Adipocyte (in vitro differentiated cells): ENCODE measurements at regions not wholly inside any gene's neighbourhood (a gene's known extent, or its start where the extent isn't known, plus 50 kb on each side); places are given as distances from the start of the nearest gene placed in this dataset.

Source experiments
- DNase-seq: peaks from one replicate; pipeline ENCODE4 v3.0.0-alpha.2; 2015; ENCODE audit warnings: low read depth
- H3K27me3 ChIP-seq: replicated peaks from 2 replicates; pipeline ENCODE4 v1.7.0; 2013; ENCODE audit warnings: mild to moderate bottlenecking, low read length, moderate library complexity; ENCODE audit not compliant: control insufficient read depth, insufficient read depth
- H3K36me3 ChIP-seq: 2 replicates; pipeline ENCODE4 v1.7.0; 2013; ENCODE audit warnings: low read length, mild to moderate bottlenecking, moderate library complexity; ENCODE audit not compliant: control insufficient read depth, insufficient read depth, severe bottlenecking
- H3K4me1 ChIP-seq: 2 replicates; pipeline ENCODE4 v1.7.0; 2013; ENCODE audit warnings: mild to moderate bottlenecking, low read length, moderate library complexity; ENCODE audit not compliant: control insufficient read depth, insufficient read depth
- H3K4me3 ChIP-seq: 2 replicates; pipeline ENCODE4 v1.7.0; 2013; ENCODE audit warnings: mild to moderate bottlenecking, low read length, moderate library complexity
- H3K9ac ChIP-seq: 2 replicates; pipeline ENCODE4 v1.7.0; 2013; ENCODE audit warnings: mild to moderate bottlenecking, low read length, moderate library complexity
- H3K9me3 ChIP-seq: 2 replicates; pipeline ENCODE4 v1.7.0; 2013; ENCODE audit warnings: mild to moderate bottlenecking, low read length, moderate library complexity; ENCODE audit not compliant: control insufficient read depth

- H3K4me3 ChIP-seq: no peak overlapping the region
- no peak for DNase-seq
- H3K36me3 ChIP-seq: no peaks in the 10 kb centered on the region
- no peaks in the 10 kb centered on the region for H3K4me1 ChIP-seq
- no peaks in the 10 kb centered on the region for H3K9me3 ChIP-seq
- no peaks in the 10 kb centered on the region for H3K27me3 ChIP-seq
- H3K9ac ChIP-seq: no peak overlapping the region
These were observed 470.4 kb downstream of the GALC start for GRCh38 chr14:87522575-87522974.

DNA sequence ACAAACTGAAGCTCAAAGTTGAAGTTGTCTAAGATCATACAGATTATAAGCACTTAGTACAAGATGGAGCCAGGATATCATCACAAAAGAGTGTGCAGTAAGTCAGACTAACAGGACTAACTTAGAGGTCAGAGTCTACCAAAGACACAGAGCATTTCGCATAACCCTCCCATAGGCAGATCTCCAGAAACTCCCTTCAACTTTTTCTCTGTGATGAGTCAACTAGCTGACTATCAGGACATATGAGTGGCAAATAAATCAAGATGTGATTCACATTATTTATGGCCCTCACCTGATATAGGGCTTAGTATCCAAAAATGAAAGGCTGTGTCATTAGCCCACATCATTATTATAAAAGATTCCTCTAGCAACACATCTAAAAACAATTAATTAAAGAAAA is 484.6 kb downstream of the GALC start:
- no peak for DNase-seq
- Histone ChIP-seq H3K36me3 (no peaks in the 10 kb centered on the region), H3K4me3 (no peak overlapping the region), H3K9ac (no peak overlapping the region), H3K9me3 (no peaks in the 10 kb centered on the region), H3K4me1 (no peaks in the 10 kb centered on the region), H3K27me3 (no peaks in the 10 kb centered on the region)

DNA sequence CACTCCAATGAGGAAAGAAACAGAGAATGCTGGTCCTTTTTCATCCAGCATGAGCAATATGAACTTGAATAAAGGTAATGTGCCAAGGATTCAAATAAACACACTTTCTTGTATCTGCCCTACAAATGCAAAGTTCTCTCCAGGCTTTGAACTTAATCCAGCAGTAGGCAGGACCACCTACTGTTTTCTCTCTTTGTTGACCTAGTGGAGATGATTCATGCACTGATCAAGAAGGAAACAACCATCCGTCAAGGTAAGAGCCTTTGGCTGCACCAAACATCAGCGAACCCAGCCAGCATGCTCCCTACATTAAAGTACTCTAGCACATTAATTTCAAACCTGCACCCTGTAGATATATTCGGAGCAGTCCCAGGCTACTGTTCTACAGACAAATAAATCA is 489.3 kb downstream of the GALC start:
- Histone ChIP-seq H3K9ac (no peak overlapping the region), H3K4me3 (no peak overlapping the region), H3K9me3 (no peaks in the 10 kb centered on the region), H3K27me3 (no peaks in the 10 kb centered on the region), H3K36me3 (no peaks in the 10 kb centered on the region), H3K4me1 (no peaks in the 10 kb centered on the region)
- no peak for DNase-seq

- no peak overlapping the region for H3K4me3 ChIP-seq
- no peaks in the 10 kb centered on the region for H3K4me1 ChIP-seq
- H3K9ac ChIP-seq: no peak overlapping the region
- no peaks in the 10 kb centered on the region for H3K27me3 ChIP-seq
- no peak for DNase-seq
- H3K36me3 ChIP-seq: no peaks in the 10 kb centered on the region
- no peaks in the 10 kb centered on the region for H3K9me3 ChIP-seq
These were observed 495.7 kb downstream of the GALC start for GRCh38 chr14:87497301-87497700.

DNA sequence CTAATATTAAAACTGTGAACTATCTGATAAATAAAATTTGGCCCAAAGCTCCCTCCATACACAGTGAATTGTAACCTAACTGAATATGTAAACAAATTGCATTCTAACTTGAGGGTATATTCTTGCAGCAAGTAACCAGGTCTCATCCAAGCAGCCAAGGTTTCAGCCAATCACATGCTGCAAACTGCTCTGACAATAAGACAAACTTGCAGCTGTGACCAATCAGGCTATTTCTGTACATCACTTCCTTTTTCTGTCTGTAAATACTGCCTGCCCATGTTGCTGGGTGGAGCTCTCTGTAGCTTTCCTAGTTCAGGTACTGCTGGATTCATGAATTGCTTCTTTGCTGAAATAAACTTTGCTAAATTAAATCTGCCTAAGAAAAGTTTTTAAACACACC is 499.0 kb downstream of the GALC start:
- no peak overlapping the region for H3K9ac ChIP-seq
- DNase-seq: no peak
- H3K36me3 ChIP-seq: no peaks in the 10 kb centered on the region
- H3K9me3 ChIP-seq: no peaks in the 10 kb centered on the region
- no peaks in the 10 kb centered on the region for H3K4me1 ChIP-seq
- H3K4me3 ChIP-seq: no peak overlapping the region
- no peaks in the 10 kb centered on the region for H3K27me3 ChIP-seq

- H3K27me3 ChIP-seq: no peaks in the 10 kb centered on the region
- H3K4me1 ChIP-seq: no peaks in the 10 kb centered on the region
- DNase-seq: no peak
- H3K9ac ChIP-seq: no peak overlapping the region
- H3K4me3 ChIP-seq: no peak overlapping the region
- no peaks in the 10 kb centered on the region for H3K36me3 ChIP-seq
- H3K9me3 ChIP-seq: no peaks in the 10 kb centered on the region
These were observed 500.4 kb downstream of the GALC start for GRCh38 chr14:87492561-87492960.

- H3K4me3 ChIP-seq: no peak overlapping the region
- no peak for DNase-seq
- H3K9ac ChIP-seq: no peak overlapping the region
- no peaks in the 10 kb centered on the region for H3K27me3 ChIP-seq
- no peaks in the 10 kb centered on the region for H3K9me3 ChIP-seq
- H3K36me3 ChIP-seq: no peaks in the 10 kb centered on the region
- no peaks in the 10 kb centered on the region for H3K4me1 ChIP-seq
These were observed 501.2 kb downstream of the GALC start for GRCh38 chr14:87491816-87492215.

GRCh38 chr14:87489196-87489819 is 503.7 kb downstream of the GALC start:
- Histone ChIP-seq H3K4me1 (no peaks in the 10 kb centered on the region), H3K9ac (no peak overlapping the region), H3K27me3 (no peaks in the 10 kb centered on the region), H3K4me3 (no peak overlapping the region), H3K9me3 (no peaks in the 10 kb centered on the region), H3K36me3 (no peaks in the 10 kb centered on the region)
- no peak for DNase-seq

DNA sequence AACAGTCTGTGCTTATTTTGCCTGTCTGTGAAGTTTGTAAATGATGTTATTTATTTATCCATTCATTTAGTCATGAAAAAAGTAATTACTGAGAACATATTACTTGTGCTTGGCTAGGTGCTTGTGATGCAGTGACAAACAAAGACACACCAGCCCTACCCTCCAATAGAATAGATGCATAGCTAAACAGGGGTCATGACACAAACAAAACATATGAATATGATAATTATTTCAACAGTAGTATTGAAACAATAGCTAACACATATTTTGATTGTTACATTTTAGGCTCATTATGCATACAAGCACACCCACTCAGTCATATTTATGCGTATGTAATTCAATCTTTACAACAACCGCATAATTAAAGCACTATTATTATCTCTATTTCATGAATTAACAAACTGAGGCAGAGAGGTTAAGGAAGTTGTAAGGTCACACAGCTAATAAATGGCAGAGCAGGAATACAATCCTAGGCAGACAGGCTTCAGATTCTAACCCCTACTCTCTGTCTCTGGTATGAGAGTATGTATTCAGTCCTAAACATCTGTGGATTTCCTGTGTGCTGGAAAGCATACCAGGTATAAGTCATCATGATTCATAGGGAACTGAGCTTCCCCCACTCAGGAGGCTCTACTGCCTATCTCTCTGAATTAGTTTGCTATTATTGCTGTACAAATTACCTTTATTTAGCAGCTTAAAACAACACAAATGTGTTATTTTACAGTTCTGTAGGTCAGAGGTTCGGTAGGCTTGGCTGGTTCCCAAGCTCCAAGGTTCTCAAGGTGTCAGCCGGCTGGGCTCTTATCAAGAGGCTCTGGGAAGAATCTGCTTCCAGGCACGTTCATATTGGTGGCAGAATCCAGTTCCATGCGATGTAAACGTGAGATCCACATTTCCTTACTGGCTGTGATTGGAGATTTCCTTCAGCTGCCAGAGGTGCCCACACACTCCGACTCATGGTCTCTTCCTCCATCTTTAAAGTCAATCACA is 509.4 kb downstream of the GALC start:
- no peaks in the 10 kb centered on the region for H3K27me3 ChIP-seq
- no peak for DNase-seq
- H3K4me3 ChIP-seq: no peak overlapping the region
- H3K4me1 ChIP-seq: no peaks in the 10 kb centered on the region
- no peaks in the 10 kb centered on the region for H3K9me3 ChIP-seq
- H3K9ac ChIP-seq: no peak overlapping the region
- H3K36me3 ChIP-seq: no peaks in the 10 kb centered on the region

- no peak for DNase-seq
These were observed 524.5 kb downstream of the GALC start for GRCh38 chr14:87468531-87468930.

DNA sequence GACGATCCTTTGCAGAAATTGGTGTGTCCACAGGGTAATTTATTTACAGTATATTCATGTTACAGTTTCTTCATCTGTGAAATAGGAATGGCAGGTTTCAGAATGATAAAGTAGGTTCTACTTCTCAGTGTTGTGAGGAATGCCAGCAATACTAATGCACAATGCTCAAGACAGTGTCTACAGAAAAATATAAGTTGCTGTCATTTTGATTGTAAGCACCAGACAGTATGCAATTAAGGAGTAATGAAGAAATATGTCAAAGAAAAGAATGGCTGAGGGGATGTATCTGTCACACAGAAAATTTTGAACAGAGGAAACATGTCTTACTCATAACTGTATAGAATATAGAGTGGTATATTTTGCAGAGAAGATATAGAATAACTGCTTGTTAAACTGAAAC is 525.4 kb downstream of the GALC start:
- no peak overlapping the region for H3K4me3 ChIP-seq
- H3K27me3 ChIP-seq: no peaks in the 10 kb centered on the region
- no peak for DNase-seq
- no peaks in the 10 kb centered on the region for H3K9me3 ChIP-seq
- H3K9ac ChIP-seq: no peak overlapping the region
- H3K4me1 ChIP-seq: no peaks in the 10 kb centered on the region
- no peaks in the 10 kb centered on the region for H3K36me3 ChIP-seq

More at GRCh38 chr14:87468531-87468930, 524.5 kb downstream of the GALC start:
- no peaks in the 10 kb centered on the region for H3K4me1 ChIP-seq
- no peaks in the 10 kb centered on the region for H3K27me3 ChIP-seq
- H3K4me3 ChIP-seq: no peak overlapping the region
- no peaks in the 10 kb centered on the region for H3K9me3 ChIP-seq
- no peak overlapping the region for H3K9ac ChIP-seq
- no peaks in the 10 kb centered on the region for H3K36me3 ChIP-seq
